GM23338 (cell line): ENCODE measurements at regions not wholly inside any gene's neighbourhood (a gene's known extent, or its start where the extent isn't known, plus 50 kb on each side); places are given as distances from the start of the nearest gene placed in this dataset.

Source experiments
- ATAC-seq: fragments of 200-7000 bp; cut with Tn5 transposase; 3 replicates; pipeline ENCODE4 v1.9.1; 2020
- DNase-seq: peaks from one replicate; pipeline ENCODE4 v3.0.0-alpha.2; 2015; ENCODE audit warnings: low spot score
- H2AFZ ChIP-seq: fragments of 200-600 bp; sonication (generic); 2 replicates; pipeline ENCODE4 v1.8.0; 2016; ENCODE audit warnings: antibody characterized with exemption, mild to moderate bottlenecking, moderate library complexity
- H3F3A ChIP-seq: fragments of 200-600 bp; sonication (generic); replicated peaks from 2 replicates; pipeline ENCODE4 v1.8.0; 2017; ENCODE audit warnings: antibody characterized with exemption, mixed run types, low read depth
- H3K27ac ChIP-seq: fragments of 200-600 bp; sonication (generic); 2 replicates; pipeline ENCODE4 v1.6.1; 2016; ENCODE audit warnings: low read depth
- H3K27me3 ChIP-seq: fragments of 200-600 bp; sonication (generic); 2 replicates; pipeline ENCODE4 v1.8.0; 2016; ENCODE audit warnings: mild to moderate bottlenecking, mixed run types, moderate library complexity; ENCODE audit not compliant: insufficient read depth
- H3K36me3 ChIP-seq: fragments of 200-600 bp; sonication (generic); 2 replicates; pipeline ENCODE4 v1.8.0; 2016; ENCODE audit warnings: mild to moderate bottlenecking; ENCODE audit not compliant: insufficient read depth
- H3K4me1 ChIP-seq: fragments of 200-600 bp; sonication (generic); 2 replicates; pipeline ENCODE4 v1.8.0; 2016; ENCODE audit warnings: mild to moderate bottlenecking, moderate library complexity; ENCODE audit not compliant: insufficient read depth
- H3K4me2 ChIP-seq: fragments of 200-600 bp; sonication (generic); 2 replicates; pipeline ENCODE4 v1.7.1; 2017; ENCODE audit warnings: mixed run types
- H3K4me3 ChIP-seq: fragments of 200-600 bp; sonication (generic); 2 replicates; pipeline ENCODE4 v1.6.1; 2016; ENCODE audit warnings: mixed run types
- H3K79me2 ChIP-seq: fragments of 200-600 bp; sonication (generic); replicated peaks from 2 replicates; pipeline ENCODE4 v1.8.0; 2017; ENCODE audit warnings: mild to moderate bottlenecking; ENCODE audit not compliant: insufficient read depth
- H3K9me2 ChIP-seq: fragments of 200-600 bp; sonication (generic); 2 replicates; pipeline ENCODE4 v1.8.0; 2017; ENCODE audit not compliant: insufficient read depth
- H4K20me1 ChIP-seq: fragments of 200-600 bp; sonication (generic); replicated peaks from 2 replicates; pipeline ENCODE4 v1.8.0; 2017; ENCODE audit warnings: mild to moderate bottlenecking; ENCODE audit not compliant: insufficient read depth
- H3K27ac Mint-ChIP-seq: 2 replicates; pipeline ENCODE4 v1.8.0; 2020; ENCODE audit warnings: inconsistent platforms, mild to moderate bottlenecking, moderate library complexity, mixed read lengths
- H3K27me3 Mint-ChIP-seq: 3 replicates; pipeline ENCODE4 v1.8.0; 2022; ENCODE audit warnings: low read depth, mild to moderate bottlenecking, moderate library complexity, mixed read lengths, inconsistent platforms; ENCODE audit not compliant: insufficient read depth, poor library complexity
- H3K36me3 Mint-ChIP-seq: 3 replicates; pipeline ENCODE4 v1.8.0; 2021; ENCODE audit warnings: low read depth, mild to moderate bottlenecking, inconsistent platforms, moderate library complexity, mixed read lengths
- H3K4me1 Mint-ChIP-seq: 3 replicates; pipeline ENCODE4 v1.8.0; 2020; ENCODE audit warnings: mild to moderate bottlenecking, inconsistent platforms, mixed read lengths
- H3K4me3 Mint-ChIP-seq: 3 replicates; pipeline ENCODE4 v1.8.0; 2021; ENCODE audit warnings: moderate library complexity, mild to moderate bottlenecking, inconsistent platforms, mixed read lengths
- H3K9me3 Mint-ChIP-seq: 3 replicates; pipeline ENCODE4 v1.8.0; 2020; ENCODE audit warnings: moderate library complexity, mild to moderate bottlenecking, inconsistent platforms, mixed read lengths
- CTCF ChIP-seq, 2 experiments: fragments of 200-600 bp in 1 of 2; sonication (generic) in 1 of 2; conservative IDR thresholded peaks; 2 replicates each; pipeline versions ENCODE4 v1.5.1 to v1.6.1; 2016 to 2017; ENCODE audit warnings: antibody characterized with exemption in 2 of 2, low read depth in 2 of 2, mild to moderate bottlenecking in 2 of 2, moderate library complexity in 1 of 2
- EZH2 ChIP-seq: fragments of 200-600 bp; sonication (generic); IDR thresholded peaks from one replicate; pipeline ENCODE4 v1.8.0; 2017; ENCODE audit warnings: antibody characterized with exemption, mild to moderate bottlenecking, low read depth; ENCODE audit not compliant: unreplicated experiment
- JUNB ChIP-seq: IDR thresholded peaks from one replicate; pipeline ENCODE4 v1.6.1; 2016; ENCODE audit warnings: antibody characterized with exemption; ENCODE audit not compliant: unreplicated experiment
- NANOG ChIP-seq: IDR thresholded peaks from 2 replicates; pipeline ENCODE4 v1.6.1; 2016; ENCODE audit warnings: antibody characterized with exemption, borderline replicate concordance
- POLR2AphosphoS5 ChIP-seq: IDR thresholded peaks from 2 replicates; pipeline ENCODE4 v1.6.1; 2016; ENCODE audit warnings: antibody characterized with exemption, low read depth
- REST ChIP-seq: IDR thresholded peaks from one replicate; pipeline ENCODE4 v1.6.1; 2018; ENCODE audit warnings: antibody characterized with exemption; ENCODE audit not compliant: unreplicated experiment
- ZNF114 ChIP-seq: fragments of 250-450 bp; sonication (Bioruptor Pico); IDR thresholded peaks from 2 replicates; pipeline ENCODE4 v1.5.0; 2020; ENCODE audit warnings: mild to moderate bottlenecking, moderate library complexity
- ZNF331 ChIP-seq: fragments of 250-450 bp; sonication (Bioruptor Pico); IDR thresholded peaks from 2 replicates; pipeline ENCODE4 v1.5.0; 2020; ENCODE audit warnings: low read depth, mild to moderate bottlenecking, moderate library complexity

- Mint-ChIP-seq H3K9me3 (no peaks in the 10 kb centered on the region; the same call in 2 of the 3 replicates), H3K27ac (no peak overlapping the region), H3K27me3 (peaks cover 10% of the 10 kb centered on the region), H3K4me1 (0 out of 3 replicates have a peak, but pooled peaks cover 3% of the 10 kb centered on the region), H3K4me3 (no peak overlapping the region), H3K36me3 (no peaks in the 10 kb centered on the region)
- H3K4me1 ChIP-seq = no peaks in the 10 kb centered on the region
- H2AFZ ChIP-seq = no peak overlapping the region
- TF ChIP-seq CTCF (conservative IDR thresholded peaks at IDR 0.05; ENCODE audit: low read depth in 2 of 2) (no peak), ZNF331 (CRISPR knock-in tag) (no peak), EZH2 (no peak), NANOG (no peak)
- no peak overlapping the region for H3K4me2 ChIP-seq
- no peaks in the 10 kb centered on the region for H4K20me1 ChIP-seq
- H3K27me3 ChIP-seq = no peaks in the 10 kb centered on the region
- no peaks in the 10 kb centered on the region for H3K36me3 ChIP-seq
- peaks cover 3% of the 10 kb centered on the region; the same call in 1 of the 2 replicates for H3K9me2 ChIP-seq
- no peak overlapping the region for H3K4me3 ChIP-seq
- ATAC-seq (no peak), DNase-seq (no peak)
- no peak overlapping the region for H3K27ac ChIP-seq
- no peaks in the 10 kb centered on the region for H3K79me2 ChIP-seq
- no peaks in the 10 kb centered on the region for H3F3A ChIP-seq
Observed at GRCh38 chr14:98966475-98967162, 305.4 kb downstream of the BCL11B start.

- Mint-ChIP-seq H3K9me3 (peaks cover 13% of the 10 kb centered on the region; the same call in 1 of the 3 replicates), H3K27ac (no peak overlapping the region), H3K27me3 (peaks cover 3% of the 10 kb centered on the region), H3K36me3 (no peaks in the 10 kb centered on the region; the same call in 2 of the 3 replicates), H3K4me3 (no peak overlapping the region), H3K4me1 (no peaks in the 10 kb centered on the region)
- H3K4me1 ChIP-seq = no peaks in the 10 kb centered on the region
- DNase-seq = no peak
- no peaks in the 10 kb centered on the region for H3K27me3 ChIP-seq
- no peak overlapping the region for H2AFZ ChIP-seq
- no peaks in the 10 kb centered on the region for H4K20me1 ChIP-seq
- H3K4me2 ChIP-seq = no peak overlapping the region
- no peaks in the 10 kb centered on the region; the same call in 1 of the 2 replicates for H3K9me2 ChIP-seq
- no peak for ATAC-seq
- no peak overlapping the region for H3K27ac ChIP-seq
- H3K36me3 ChIP-seq = no peaks in the 10 kb centered on the region
- H3F3A ChIP-seq = no peaks in the 10 kb centered on the region
- H3K4me3 ChIP-seq = no peak overlapping the region
- no peaks in the 10 kb centered on the region for H3K79me2 ChIP-seq
- TF ChIP-seq JUNB = no peak
- no peak for TF ChIP-seq CTCF (conservative IDR thresholded peaks at IDR 0.05; ENCODE audit: low read depth in 2 of 2)
- no peak for TF ChIP-seq EZH2
- no peak for TF ChIP-seq ZNF114 (CRISPR knock-in tag)
- no peak for TF ChIP-seq ZNF331 (CRISPR knock-in tag)
- no peak for TF ChIP-seq POLR2AphosphoS5
- TF ChIP-seq REST = no peak
Observed at GRCh38 chr14:98974113-98974512, 297.9 kb downstream of the BCL11B start.
